GM12873 (cell line): ENCODE measurements at regions not wholly inside any gene's neighbourhood (a gene's known extent, or its start where the extent isn't known, plus 50 kb on each side); places are given as distances from the start of the nearest gene placed in this dataset.

Source experiments
- TF ChIP-seq, protein P1 (sequence below): IDR thresholded peaks from 2 replicates; pipeline ENCODE4 v1.5.1; 2012; ENCODE audit warnings: low read depth, mild to moderate bottlenecking, moderate library complexity, low read length, control low read depth; ENCODE audit not compliant: insufficient read depth; ENCODE audit errors: missing control alignments

GRCh38 chr4:175306436-175306835 is 388.3 kb downstream of the ADAM29 start:
- TF ChIP-seq, protein P1, sequence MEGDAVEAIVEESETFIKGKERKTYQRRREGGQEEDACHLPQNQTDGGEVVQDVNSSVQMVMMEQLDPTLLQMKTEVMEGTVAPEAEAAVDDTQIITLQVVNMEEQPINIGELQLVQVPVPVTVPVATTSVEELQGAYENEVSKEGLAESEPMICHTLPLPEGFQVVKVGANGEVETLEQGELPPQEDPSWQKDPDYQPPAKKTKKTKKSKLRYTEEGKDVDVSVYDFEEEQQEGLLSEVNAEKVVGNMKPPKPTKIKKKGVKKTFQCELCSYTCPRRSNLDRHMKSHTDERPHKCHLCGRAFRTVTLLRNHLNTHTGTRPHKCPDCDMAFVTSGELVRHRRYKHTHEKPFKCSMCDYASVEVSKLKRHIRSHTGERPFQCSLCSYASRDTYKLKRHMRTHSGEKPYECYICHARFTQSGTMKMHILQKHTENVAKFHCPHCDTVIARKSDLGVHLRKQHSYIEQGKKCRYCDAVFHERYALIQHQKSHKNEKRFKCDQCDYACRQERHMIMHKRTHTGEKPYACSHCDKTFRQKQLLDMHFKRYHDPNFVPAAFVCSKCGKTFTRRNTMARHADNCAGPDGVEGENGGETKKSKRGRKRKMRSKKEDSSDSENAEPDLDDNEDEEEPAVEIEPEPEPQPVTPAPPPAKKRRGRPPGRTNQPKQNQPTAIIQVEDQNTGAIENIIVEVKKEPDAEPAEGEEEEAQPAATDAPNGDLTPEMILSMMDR, result no peak

- TF ChIP-seq, protein P1, result no peak
Measured at GRCh38 chr4:175307326-175307725, 389.2 kb downstream of the ADAM29 start.

DNA sequence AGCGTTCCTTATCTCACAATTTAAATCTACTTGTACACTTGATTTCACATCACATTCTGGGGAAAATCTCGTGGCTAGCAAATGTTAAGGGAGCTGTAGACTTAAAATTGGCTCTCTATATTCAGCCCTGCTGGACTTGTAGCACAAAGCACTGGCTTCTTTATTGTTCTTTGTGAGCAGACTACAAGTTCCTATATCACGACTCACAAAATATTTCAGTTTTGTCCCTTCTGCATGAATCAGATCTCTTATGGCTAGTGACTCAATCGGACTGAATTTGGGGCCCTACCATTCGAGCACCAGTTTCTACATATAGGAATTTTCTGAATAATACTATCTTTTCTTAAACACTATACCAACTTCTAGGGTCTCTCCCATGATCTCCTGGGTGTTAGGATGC is 390.1 kb downstream of the ADAM29 start:
- TF ChIP-seq, protein P1, result no peak

DNA sequence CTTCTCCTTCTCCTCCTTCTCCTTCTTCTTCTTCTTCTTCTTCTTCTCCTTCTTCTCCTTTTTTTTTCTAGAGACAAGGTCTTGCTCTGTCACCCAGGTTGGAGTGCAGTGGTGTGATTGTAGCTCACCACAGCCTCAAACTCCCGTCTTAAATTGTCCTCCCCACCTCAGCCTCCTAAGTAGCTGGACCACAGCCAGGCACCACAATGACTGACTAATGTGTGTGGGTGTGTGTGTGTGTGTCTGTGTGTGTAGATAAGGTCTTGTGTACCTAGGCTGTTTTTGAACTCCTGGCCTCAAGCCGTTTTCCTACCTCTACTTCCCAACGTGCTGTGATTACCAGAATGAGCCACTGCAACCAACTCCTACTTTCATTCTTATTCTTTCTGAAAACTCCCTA is 390.9 kb downstream of the ADAM29 start:
- TF ChIP-seq, protein P1, result no peak

GRCh38 chr4:175325230-175325629 is 407.1 kb downstream of the ADAM29 start:
- TF ChIP-seq, protein P1, result no peak

DNA sequence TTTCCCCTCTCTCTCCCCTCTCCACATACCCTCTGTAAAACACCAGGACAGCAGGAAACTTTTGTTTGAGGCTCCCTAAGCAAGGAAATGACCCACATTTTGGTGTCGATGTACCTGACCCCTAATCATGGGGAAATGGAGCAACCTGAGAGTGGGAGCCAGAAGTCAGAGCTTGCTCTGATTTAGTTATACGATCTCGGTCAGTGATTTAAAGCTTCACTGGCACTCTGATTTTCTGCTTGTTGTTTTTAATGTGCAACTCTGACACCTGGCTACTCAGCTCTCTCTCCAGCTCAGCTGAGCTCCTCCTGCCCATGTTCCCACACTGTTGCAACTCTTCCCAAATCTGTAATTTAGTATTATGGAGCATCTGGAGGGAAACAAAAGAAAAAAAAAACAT is 408.6 kb downstream of the ADAM29 start:
- TF ChIP-seq, protein P1, result no peak

GRCh38 chr4:175330236-175330635 is 412.1 kb downstream of the ADAM29 start:
- TF ChIP-seq, protein P1, result no peak

DNA sequence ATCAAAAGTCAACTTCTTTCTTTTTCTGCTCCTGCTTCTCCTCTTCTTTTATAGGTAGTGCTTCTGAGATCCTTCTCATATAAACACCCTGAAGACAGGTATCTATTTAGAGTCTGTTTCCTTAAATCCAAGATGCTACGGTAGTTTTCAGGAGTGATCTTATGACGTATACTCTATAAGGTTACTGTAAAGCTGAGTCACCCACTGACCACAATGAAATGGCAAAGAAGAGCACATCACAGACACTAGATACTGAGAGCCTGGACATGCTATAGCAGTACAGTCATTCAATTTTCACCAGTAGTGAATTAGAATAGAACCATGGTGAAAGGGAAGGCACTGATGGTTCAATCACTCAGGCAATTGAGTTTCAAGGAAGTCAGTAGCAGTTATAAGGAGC is 412.5 kb downstream of the ADAM29 start:
- TF ChIP-seq, protein P1, result no peak
